GM12878 (cell line): ENCODE measurements at regions not wholly inside any gene's neighbourhood (a gene's known extent, or its start where the extent isn't known, plus 50 kb on each side); places are given as distances from the start of the nearest gene placed in this dataset.

Experiments
- ATAC-seq: fragments of 200-7000 bp; cut with Tn5 transposase; 3 replicates; pipeline ENCODE4 v1.9.1; 2020; ENCODE audit warnings: mild to moderate bottlenecking, moderate library complexity
- BruUV-seq: library from RNA; stranded (reverse); fragments of 400-500 nt; replicated peaks from 2 replicates; lab custom pipeline; 2021; lab: Mats Ljungman, UMichigan
- CTCF ChIA-PET: fragments of 300-600 bp; sonication (Branson Sonifier 250); formaldehyde crosslinking; extraction: SDS; loops from one replicate; lab custom pipeline; 2021; ENCODE audit warnings: inconsistent platforms; lab: Yijun Ruan, JAX
- POLR2A ChIA-PET: fragments of 350-600 bp; formaldehyde crosslinking; extraction: SDS; loops from one replicate; lab custom pipeline; 2021; ENCODE audit warnings: inconsistent platforms; lab: Charles Lee
- RAD21 ChIA-PET: fragments of 300-600 bp; sonication (Branson Sonifier 250); formaldehyde crosslinking; loops from one replicate; lab custom pipeline; 2023; ENCODE audit warnings: antibody characterized with exemption; ENCODE audit not compliant: unreplicated experiment; lab: Charles Lee
- SMC1A ChIA-PET: fragments of 300-600 bp; sonication (Branson Sonifier 250); formaldehyde crosslinking; loops from one replicate; lab custom pipeline; 2023; ENCODE audit not compliant: unreplicated experiment, uncharacterized antibody; lab: Charles Lee
- DNase-seq: peaks from one replicate; pipeline ENCODE4 v3.0.0-alpha.2; 2011; ENCODE audit warnings: low read depth, low spot score
- FAIRE-seq: peaks from 3 replicates; lab custom pipeline; 2011; peaks lifted over from hg19 to GRCh38; lab: Jason Lieb, UNC
- H2AFZ ChIP-seq: 2 replicates; pipeline ENCODE4 v1.6.0; 2011; ENCODE audit warnings: low read depth, low read length, control low read depth; ENCODE audit not compliant: control insufficient read depth
- H3K27ac ChIP-seq: 2 replicates; pipeline ENCODE4 v1.5.1; 2011; ENCODE audit warnings: control low read depth; ENCODE audit not compliant: control insufficient read depth, insufficient read depth
- H3K27me3 ChIP-seq, 2 experiments: replicated peaks in 1 of 2; 2 replicates each; pipeline versions ENCODE4 v1.6.0 to v1.6.1; 2011; ENCODE audit warnings: low read length in 1 of 2; ENCODE audit not compliant: control insufficient read depth in 2 of 2, insufficient read depth in 2 of 2
- H3K36me3 ChIP-seq, 2 experiments: 2 replicates each; pipeline ENCODE4 v1.5.1; 2011; ENCODE audit warnings: low read length in 1 of 2; ENCODE audit not compliant: control insufficient read depth in 2 of 2, insufficient read depth in 2 of 2
- H3K4me1 ChIP-seq: 2 replicates; pipeline ENCODE4 v1.6.1; 2011; ENCODE audit warnings: mild to moderate bottlenecking, low read length, moderate library complexity, mixed read lengths; ENCODE audit not compliant: control insufficient read depth, insufficient read depth
- H3K4me2 ChIP-seq: 2 replicates; pipeline ENCODE4 v1.6.0; 2011; ENCODE audit warnings: control low read depth; ENCODE audit not compliant: control insufficient read depth, insufficient read depth
- H3K4me3 ChIP-seq: fragments of 200-600 bp; sonication (generic); 2 replicates; pipeline ENCODE4 v1.5.1; 2016
- H3K79me2 ChIP-seq: 2 replicates; pipeline ENCODE4 v1.6.0; 2011; ENCODE audit warnings: low read length; ENCODE audit not compliant: control insufficient read depth, insufficient read depth
- H3K9ac ChIP-seq: 2 replicates; pipeline ENCODE4 v1.8.0; 2011; ENCODE audit warnings: low read length, control low read depth, mixed read lengths; ENCODE audit not compliant: control insufficient read depth, insufficient read depth
- H3K9me3 ChIP-seq: replicated peaks from 3 replicates; pipeline ENCODE4 v1.5.1; 2011; ENCODE audit warnings: mild to moderate bottlenecking, low read length; ENCODE audit not compliant: control insufficient read depth, insufficient read depth
- H4K20me1 ChIP-seq: 2 replicates; pipeline ENCODE4 v1.6.0; 2011; ENCODE audit not compliant: control insufficient read depth, insufficient read depth
- ESRRA ChIP-seq: IDR thresholded peaks from 2 replicates; pipeline ENCODE4 v1.6.1; 2012; ENCODE audit warnings: mild to moderate bottlenecking, low read length, improper control_type of control experiment
- IKZF1 ChIP-seq: fragments of 450-650 bp; conservative IDR thresholded peaks from 2 replicates; pipeline ENCODE4 v1.6.1; 2017; ENCODE audit warnings: antibody characterized with exemption, mild to moderate bottlenecking
- MEF2A ChIP-seq: IDR thresholded peaks from 2 replicates; pipeline ENCODE4 v1.6.1; 2011; ENCODE audit warnings: low read depth, mild to moderate bottlenecking, low read length, moderate library complexity; ENCODE audit not compliant: insufficient read depth
- MTA2 ChIP-seq: fragments of 450-650 bp; IDR thresholded peaks from 2 replicates; pipeline ENCODE4 v1.6.1; 2016; ENCODE audit warnings: low read depth, mild to moderate bottlenecking, moderate library complexity
- PML ChIP-seq: IDR thresholded peaks from 2 replicates; pipeline ENCODE4 v1.6.1; 2012; ENCODE audit warnings: low read length, inconsistent platforms
- POLR2AphosphoS5 ChIP-seq: IDR thresholded peaks from 2 replicates; pipeline ENCODE4 v1.6.1; 2011; ENCODE audit warnings: mild to moderate bottlenecking, low read length, inconsistent platforms
- RAD21 ChIP-seq: IDR thresholded peaks from 2 replicates; pipeline ENCODE4 v1.6.1; 2011; ENCODE audit warnings: mild to moderate bottlenecking, low read depth, low read length, moderate library complexity; ENCODE audit not compliant: insufficient read depth
- SIX5 ChIP-seq: IDR thresholded peaks from 2 replicates; pipeline ENCODE4 v1.6.1; 2011; ENCODE audit warnings: mild to moderate bottlenecking, low read depth, low read length, moderate library complexity; ENCODE audit not compliant: severe bottlenecking
- SUZ12 ChIP-seq: fragments of 200-600 bp; sonication (generic); IDR thresholded peaks from one replicate; pipeline ENCODE4 v1.6.1; 2018; ENCODE audit warnings: antibody characterized with exemption, mild to moderate bottlenecking; ENCODE audit not compliant: unreplicated experiment
- TAF1 ChIP-seq: IDR thresholded peaks from 2 replicates; pipeline ENCODE4 v1.6.1; 2011; ENCODE audit warnings: mild to moderate bottlenecking, low read depth, low read length, borderline replicate concordance
- ZNF274 ChIP-seq: IDR thresholded peaks from one replicate; pipeline ENCODE4 v1.8.0; 2011; ENCODE audit not compliant: insufficient read length, insufficient read depth
- WGBS: methylation state at CpG from one replicate; pipeline ENCODE4 v1.1.6; 2016; ENCODE audit warnings: low lambda C conversion rate; ENCODE audit not compliant: insufficient replicate concordance, insufficient coverage; ENCODE audit errors: missing lambda C conversion rate; 5-methylcytosine and 5-hydroxymethylcytosine counted together
- in situ Hi-C: fragments of 300-500 bp; cut with MboI; formaldehyde crosslinking; loops from 9 replicates; pipeline ENCODE4 v1.14.3; 2018; ENCODE audit warnings: mixed read lengths
- intact Hi-C: fragments of 100-400 bp; cut with micrococcal nuclease; formaldehyde crosslinking; loops from one replicate; pipeline ENCODE4 v1.14.2; 2022; ENCODE audit not compliant: unreplicated experiment
- TF ChIP-seq, protein P1 (sequence below): fragments of 450-650 bp; IDR thresholded peaks from 2 replicates; pipeline ENCODE4 v1.6.1; 2016; ENCODE audit warnings: mild to moderate bottlenecking
- TF ChIP-seq, protein P2 (sequence below): fragments of 450-650 bp; IDR thresholded peaks from 2 replicates; pipeline ENCODE4 v1.6.1; 2017; ENCODE audit warnings: mild to moderate bottlenecking, low read depth, inconsistent platforms; ENCODE audit not compliant: poor library complexity, severe bottlenecking
- TF ChIP-seq, protein P3 (sequence below): fragments of 450-650 bp; IDR thresholded peaks from 2 replicates; pipeline ENCODE4 v1.6.1; 2017; ENCODE audit warnings: borderline replicate concordance
- TF ChIP-seq, protein P4 (sequence below): fragments of 450-650 bp; IDR thresholded peaks from 2 replicates; pipeline ENCODE4 v1.6.1; 2018; ENCODE audit warnings: borderline replicate concordance, mild to moderate bottlenecking; ENCODE audit not compliant: partially characterized antibody

DNA sequence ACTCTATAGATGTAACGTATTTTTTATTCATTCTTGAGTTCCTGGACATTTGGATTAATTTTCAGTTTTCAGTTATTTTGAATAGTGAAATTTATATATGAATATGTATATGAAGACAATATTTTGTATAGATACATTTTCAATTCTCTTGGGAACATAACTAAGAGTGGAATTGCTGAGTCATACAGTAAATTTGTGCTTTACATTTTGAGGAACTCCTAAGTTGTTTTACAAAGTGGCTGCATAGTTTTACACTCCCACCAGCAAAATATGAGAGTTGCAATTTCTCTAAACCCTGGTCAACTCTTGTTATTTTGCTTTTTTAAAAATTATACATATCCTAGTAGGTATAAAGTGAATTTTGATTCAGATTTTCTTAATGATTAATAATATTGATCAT lies 1838.6 kb upstream of the SEL1L start:
- TF ChIP-seq MTA2: no peak
- TF ChIP-seq ZNF274: no peak
- TF ChIP-seq SIX5: no peak
- TF ChIP-seq IKZF1: no peak
- TF ChIP-seq, protein P1, sequence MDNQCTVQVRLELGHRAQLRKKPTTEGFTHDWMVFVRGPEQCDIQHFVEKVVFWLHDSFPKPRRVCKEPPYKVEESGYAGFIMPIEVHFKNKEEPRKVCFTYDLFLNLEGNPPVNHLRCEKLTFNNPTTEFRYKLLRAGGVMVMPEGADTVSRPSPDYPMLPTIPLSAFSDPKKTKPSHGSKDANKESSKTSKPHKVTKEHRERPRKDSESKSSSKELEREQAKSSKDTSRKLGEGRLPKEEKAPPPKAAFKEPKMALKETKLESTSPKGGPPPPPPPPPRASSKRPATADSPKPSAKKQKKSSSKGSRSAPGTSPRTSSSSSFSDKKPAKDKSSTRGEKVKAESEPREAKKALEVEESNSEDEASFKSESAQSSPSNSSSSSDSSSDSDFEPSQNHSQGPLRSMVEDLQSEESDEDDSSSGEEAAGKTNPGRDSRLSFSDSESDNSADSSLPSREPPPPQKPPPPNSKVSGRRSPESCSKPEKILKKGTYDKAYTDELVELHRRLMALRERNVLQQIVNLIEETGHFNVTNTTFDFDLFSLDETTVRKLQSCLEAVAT: no peak
- no peak for TF ChIP-seq MEF2A
- TF ChIP-seq RAD21: no peak
- TF ChIP-seq PML: no peak
- no peak for TF ChIP-seq POLR2AphosphoS5
- TF ChIP-seq, protein P2, sequence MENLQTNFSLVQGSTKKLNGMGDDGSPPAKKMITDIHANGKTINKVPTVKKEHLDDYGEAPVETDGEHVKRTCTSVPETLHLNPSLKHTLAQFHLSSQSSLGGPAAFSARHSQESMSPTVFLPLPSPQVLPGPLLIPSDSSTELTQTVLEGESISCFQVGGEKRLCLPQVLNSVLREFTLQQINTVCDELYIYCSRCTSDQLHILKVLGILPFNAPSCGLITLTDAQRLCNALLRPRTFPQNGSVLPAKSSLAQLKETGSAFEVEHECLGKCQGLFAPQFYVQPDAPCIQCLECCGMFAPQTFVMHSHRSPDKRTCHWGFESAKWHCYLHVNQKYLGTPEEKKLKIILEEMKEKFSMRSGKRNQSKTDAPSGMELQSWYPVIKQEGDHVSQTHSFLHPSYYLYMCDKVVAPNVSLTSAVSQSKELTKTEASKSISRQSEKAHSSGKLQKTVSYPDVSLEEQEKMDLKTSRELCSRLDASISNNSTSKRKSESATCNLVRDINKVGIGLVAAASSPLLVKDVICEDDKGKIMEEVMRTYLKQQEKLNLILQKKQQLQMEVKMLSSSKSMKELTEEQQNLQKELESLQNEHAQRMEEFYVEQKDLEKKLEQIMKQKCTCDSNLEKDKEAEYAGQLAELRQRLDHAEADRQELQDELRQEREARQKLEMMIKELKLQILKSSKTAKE: no peak
- no peak for TF ChIP-seq TAF1
- no peak for TF ChIP-seq SUZ12
- TF ChIP-seq, protein P3, sequence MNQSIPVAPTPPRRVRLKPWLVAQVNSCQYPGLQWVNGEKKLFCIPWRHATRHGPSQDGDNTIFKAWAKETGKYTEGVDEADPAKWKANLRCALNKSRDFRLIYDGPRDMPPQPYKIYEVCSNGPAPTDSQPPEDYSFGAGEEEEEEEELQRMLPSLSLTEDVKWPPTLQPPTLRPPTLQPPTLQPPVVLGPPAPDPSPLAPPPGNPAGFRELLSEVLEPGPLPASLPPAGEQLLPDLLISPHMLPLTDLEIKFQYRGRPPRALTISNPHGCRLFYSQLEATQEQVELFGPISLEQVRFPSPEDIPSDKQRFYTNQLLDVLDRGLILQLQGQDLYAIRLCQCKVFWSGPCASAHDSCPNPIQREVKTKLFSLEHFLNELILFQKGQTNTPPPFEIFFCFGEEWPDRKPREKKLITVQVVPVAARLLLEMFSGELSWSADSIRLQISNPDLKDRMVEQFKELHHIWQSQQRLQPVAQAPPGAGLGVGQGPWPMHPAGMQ: no peak
- TF ChIP-seq ESRRA: no peak
- TF ChIP-seq, protein P4, sequence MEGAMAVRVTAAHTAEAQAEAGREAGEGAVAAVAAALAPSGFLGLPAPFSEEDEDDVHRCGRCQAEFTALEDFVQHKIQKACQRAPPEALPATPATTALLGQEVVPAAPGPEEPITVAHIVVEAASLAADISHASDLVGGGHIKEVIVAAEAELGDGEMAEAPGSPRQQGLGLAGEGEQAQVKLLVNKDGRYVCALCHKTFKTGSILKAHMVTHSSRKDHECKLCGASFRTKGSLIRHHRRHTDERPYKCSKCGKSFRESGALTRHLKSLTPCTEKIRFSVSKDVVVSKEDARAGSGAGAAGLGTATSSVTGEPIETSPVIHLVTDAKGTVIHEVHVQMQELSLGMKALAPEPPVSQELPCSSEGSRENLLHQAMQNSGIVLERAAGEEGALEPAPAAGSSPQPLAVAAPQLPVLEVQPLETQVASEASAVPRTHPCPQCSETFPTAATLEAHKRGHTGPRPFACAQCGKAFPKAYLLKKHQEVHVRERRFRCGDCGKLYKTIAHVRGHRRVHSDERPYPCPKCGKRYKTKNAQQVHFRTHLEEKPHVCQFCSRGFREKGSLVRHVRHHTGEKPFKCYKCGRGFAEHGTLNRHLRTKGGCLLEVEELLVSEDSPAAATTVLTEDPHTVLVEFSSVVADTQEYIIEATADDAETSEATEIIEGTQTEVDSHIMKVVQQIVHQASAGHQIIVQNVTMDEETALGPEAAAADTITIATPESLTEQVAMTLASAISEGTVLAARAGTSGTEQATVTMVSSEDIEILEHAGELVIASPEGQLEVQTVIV: no peak
- no peaks in the 10 kb centered on the region for H3K9me3 ChIP-seq
- in situ Hi-C loops: no loop called here
- no peak overlapping the region for H3K9ac ChIP-seq
- H3K36me3 ChIP-seq: no peaks in the 10 kb centered on the region
- no peaks in the 10 kb centered on the region for H3K4me1 ChIP-seq
- H3K27ac ChIP-seq: no peak overlapping the region
- POLR2A ChIA-PET: no interaction called here
- H4K20me1 ChIP-seq: no peaks in the 10 kb centered on the region
- RAD21 ChIA-PET: no interaction called here
- DNase-seq: no peak
- SMC1A ChIA-PET: no interaction called here
- ATAC-seq: no peak
- CTCF ChIA-PET: no interaction called here
- WGBS: 0% methylated on average over 1 of the region's 1 CpG
- no peak overlapping the region for H2AFZ ChIP-seq
- H3K4me2 ChIP-seq: no peak overlapping the region
- H3K4me3 ChIP-seq: no peak overlapping the region
- FAIRE-seq: no peak
- BruUV-seq: no TSS peak
- intact Hi-C loops: no loop called here
- no peaks in the 10 kb centered on the region for H3K27me3 ChIP-seq
- no peaks in the 10 kb centered on the region for H3K79me2 ChIP-seq
